KMS-11 (cell line): ENCODE measurements at regions not wholly inside any gene's neighbourhood (a gene's known extent, or its start where the extent isn't known, plus 50 kb on each side); places are given as distances from the start of the nearest gene placed in this dataset.

Experiments used
- H2AFZ ChIP-seq: fragments of 200-600 bp; sonication (generic); 2 replicates; pipeline ENCODE4 v1.6.1; 2016; ENCODE audit warnings: antibody characterized with exemption, mixed run types, low read depth
- H3K27ac ChIP-seq: fragments of 200-600 bp; sonication (generic); 2 replicates; pipeline ENCODE4 v1.6.1; 2016; ENCODE audit warnings: mild to moderate bottlenecking, mixed run types
- H3K27me3 ChIP-seq: fragments of 200-600 bp; sonication (generic); 2 replicates; pipeline ENCODE4 v1.6.1; 2017; ENCODE audit warnings: mild to moderate bottlenecking, low read depth, mixed run types, moderate library complexity; ENCODE audit not compliant: insufficient read depth
- H3K36me3 ChIP-seq: fragments of 200-600 bp; sonication (generic); 2 replicates; pipeline ENCODE4 v1.6.1; 2017; ENCODE audit warnings: mild to moderate bottlenecking, mixed run types; ENCODE audit not compliant: insufficient read depth
- H3K4me1 ChIP-seq: fragments of 200-600 bp; sonication (generic); 2 replicates; pipeline ENCODE4 v1.6.1; 2016; ENCODE audit warnings: mild to moderate bottlenecking, low read depth, mixed run types; ENCODE audit not compliant: poor library complexity, severe bottlenecking
- H3K4me2 ChIP-seq: fragments of 200-600 bp; sonication (generic); 2 replicates; pipeline ENCODE4 v1.7.0; 2016; ENCODE audit warnings: mild to moderate bottlenecking, mixed run types
- H3K4me3 ChIP-seq: fragments of 200-600 bp; sonication (generic); IDR thresholded peaks from 2 replicates; pipeline ENCODE4 v1.6.1; 2017; ENCODE audit warnings: low read depth, low read length, mixed read lengths; ENCODE audit not compliant: insufficient read depth
- H3K79me2 ChIP-seq: fragments of 200-600 bp; sonication (generic); 2 replicates; pipeline ENCODE4 v1.6.1; 2016; ENCODE audit warnings: low read depth, mixed run types; ENCODE audit not compliant: insufficient read depth
- H3K9ac ChIP-seq: fragments of 200-600 bp; sonication (generic); 2 replicates; pipeline ENCODE4 v1.6.1; 2016; ENCODE audit warnings: mild to moderate bottlenecking, mixed run types
- H4K20me1 ChIP-seq: fragments of 200-600 bp; sonication (generic); 2 replicates; pipeline ENCODE4 v1.6.1; 2016; ENCODE audit warnings: mild to moderate bottlenecking, mixed run types; ENCODE audit not compliant: insufficient read depth
- CTCF ChIP-seq: fragments of 200-600 bp; sonication (generic); conservative IDR thresholded peaks from 2 replicates; pipeline ENCODE4 v1.6.1; 2017; ENCODE audit warnings: low read depth, mild to moderate bottlenecking, antibody characterized with exemption, low read length, moderate library complexity, mixed read lengths

- no peaks in the 10 kb centered on the region for H3K4me1 ChIP-seq
- no peaks in the 10 kb centered on the region for H3K79me2 ChIP-seq
- no peaks in the 10 kb centered on the region for H4K20me1 ChIP-seq
- no peak overlapping the region for H3K4me3 ChIP-seq
- no peak overlapping the region for H3K4me2 ChIP-seq
- H3K27ac ChIP-seq: no peak overlapping the region
- no peaks in the 10 kb centered on the region for H3K36me3 ChIP-seq
- H2AFZ ChIP-seq: no peak overlapping the region
- no peak for TF ChIP-seq CTCF
- H3K9ac ChIP-seq: no peak overlapping the region
- no peaks in the 10 kb centered on the region for H3K27me3 ChIP-seq
Observed at GRCh38 chr15:72865486-72865885, 81.9 kb upstream of the ADPGK start.

GRCh38 chr15:72864681-72865080 is 81.1 kb upstream of the ADPGK start:
- Histone ChIP-seq H3K27me3 (no peaks in the 10 kb centered on the region), H4K20me1 (no peaks in the 10 kb centered on the region), H3K4me1 (no peaks in the 10 kb centered on the region), H3K27ac (no peak overlapping the region), H3K36me3 (no peaks in the 10 kb centered on the region), H3K9ac (no peak overlapping the region), H3K4me3 (no peak overlapping the region), H3K4me2 (no peak overlapping the region), H2AFZ (no peak overlapping the region), H3K79me2 (no peaks in the 10 kb centered on the region)
- no peak for TF ChIP-seq CTCF

- Histone ChIP-seq H3K27ac (no peak overlapping the region), H3K27me3 (no peaks in the 10 kb centered on the region), H3K79me2 (no peaks in the 10 kb centered on the region), H3K4me1 (no peaks in the 10 kb centered on the region), H2AFZ (no peak overlapping the region), H3K9ac (no peak overlapping the region), H3K36me3 (no peaks in the 10 kb centered on the region), H3K4me2 (no peak overlapping the region), H3K4me3 (no peak overlapping the region), H4K20me1 (no peaks in the 10 kb centered on the region)
- TF ChIP-seq CTCF: no peak
Observed at GRCh38 chr15:72861354-72861910, 77.9 kb upstream of the ADPGK start.

DNA sequence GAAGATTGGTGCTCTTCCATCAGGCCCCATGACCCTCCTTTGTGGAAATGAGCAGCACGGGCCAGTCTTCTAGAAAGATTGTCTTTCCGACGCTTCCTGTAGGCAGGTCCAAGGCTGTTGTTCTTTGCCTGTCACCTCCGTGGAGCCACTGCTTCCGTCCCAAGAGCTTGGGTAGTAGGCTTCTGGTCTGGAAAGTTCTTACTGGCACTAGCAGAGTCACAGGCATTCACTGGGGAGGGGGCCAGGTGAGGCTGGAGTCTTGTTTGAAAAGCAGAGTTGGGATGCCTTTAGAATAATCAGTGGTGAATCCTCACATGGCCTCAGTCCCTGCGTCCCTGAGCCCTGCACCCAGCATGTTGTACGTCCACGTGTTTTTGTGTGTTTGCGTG is 76.2 kb upstream of the ADPGK start:
- no peak overlapping the region for H2AFZ ChIP-seq
- H3K4me1 ChIP-seq: no peaks in the 10 kb centered on the region

More for the DNA sequence above, 76.2 kb upstream of the ADPGK start:
- Histone ChIP-seq H3K4me2 (no peak overlapping the region), H4K20me1 (no peaks in the 10 kb centered on the region), H3K4me3 (no peak overlapping the region), H3K27ac (no peak overlapping the region), H3K9ac (no peak overlapping the region), H3K27me3 (no peaks in the 10 kb centered on the region), H3K79me2 (no peaks in the 10 kb centered on the region), H3K36me3 (no peaks in the 10 kb centered on the region)
- TF ChIP-seq CTCF: no peak
